Body of pancreas (tissue), 4 donors: ENCODE measurements at regions not wholly inside any gene's neighbourhood (a gene's known extent, or its start where the extent isn't known, plus 50 kb on each side); places are given as distances from the start of the nearest gene placed in this dataset.

ENCODE experiments used
- CTCF ChIP-seq, 7 experiments: fragments of 450-650 bp in 4 of 7; fragments of 200-600 bp in 3 of 7; sonication (generic) in 3 of 7; IDR thresholded peaks; one replicate each; pipeline ENCODE4 v1.5.1; 2016 to 2019; ENCODE audit warnings: antibody characterized with exemption in 7 of 7
- POLR2A ChIP-seq, 3 donors: fragments of 450-650 bp; IDR thresholded peaks; one replicate each; pipeline ENCODE4 v1.6.1; 2016; ENCODE audit warnings: antibody characterized with exemption in 3 of 3, mild to moderate bottlenecking in 2 of 3

DNA sequence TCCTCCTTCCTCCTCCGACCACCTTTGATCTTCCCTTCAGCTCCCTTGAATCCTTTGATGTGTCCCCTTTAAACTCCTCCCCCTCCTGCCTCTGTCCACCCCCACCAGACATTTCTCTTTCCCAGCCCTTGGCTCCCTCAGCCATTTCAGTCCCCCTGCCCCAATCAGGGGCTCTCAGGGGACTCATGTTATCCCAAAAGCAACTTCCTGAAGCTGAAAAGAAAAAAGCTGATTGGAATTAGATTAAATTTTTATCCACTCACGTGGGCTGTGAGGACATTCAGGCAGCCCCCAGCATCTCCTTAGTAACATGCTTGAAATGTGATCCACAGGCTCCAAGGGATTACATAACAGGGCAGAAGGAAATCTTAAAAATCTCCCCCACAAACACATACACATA lies 81.3 kb downstream of the NEURL3 start:
- TF ChIP-seq CTCF (IDR thresholded peaks at IDR 0.05) = no peak
- no peak for TF ChIP-seq POLR2A (IDR thresholded peaks at IDR 0.05)
